ENCODE measurements at regions not wholly inside any gene's neighbourhood (a gene's known extent, or its start where the extent isn't known, plus 50 kb on each side); places are given as distances from the start of the nearest gene placed in this dataset.

GRCh38 chr2:195214072-195214471 is 443.0 kb upstream of the SLC39A10 start:
- Histone ChIP-seq H3K9me3 (ENCODE audit: insufficient read depth, low read depth, low read length) (no peaks in the 10 kb centered on the region), H3K36me3 (ENCODE audit: insufficient read depth, low read length) (no peaks in the 10 kb centered on the region), H3K27me3 (ENCODE audit: insufficient read depth, low read length) (no peaks in the 10 kb centered on the region), H3K4me1 (ENCODE audit: insufficient read depth, low read length) (peaks cover 10% of the 10 kb centered on the region; the same call in 1 of the 2 replicates), H3K9ac (ENCODE audit: low read depth, low read length) (no peak overlapping the region), H3K4me3 (ENCODE audit: low read length) (no peak overlapping the region), H3K27ac (ENCODE audit: low read depth, low read length) (no peak overlapping the region)
- 93% methylated on average over 5 of the region's 5 CpGs for WGBS

DNA sequence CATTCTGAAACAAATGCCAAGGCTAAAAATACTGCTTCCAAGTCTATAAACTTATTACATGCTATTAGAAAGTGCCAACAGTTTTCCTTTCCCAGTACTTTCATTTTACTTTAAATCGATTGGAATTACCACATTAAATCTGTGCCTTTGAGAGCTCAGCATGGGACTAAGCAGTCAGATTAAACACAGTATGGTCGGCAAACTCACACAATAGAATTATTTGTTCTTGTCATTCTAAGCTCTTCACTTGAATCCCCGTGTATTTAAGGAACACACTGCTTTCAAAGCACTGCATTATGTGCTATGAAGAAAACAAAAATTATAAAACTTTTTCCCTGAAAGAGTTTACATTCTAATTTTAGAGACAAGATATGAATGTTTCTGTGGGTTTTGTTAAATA is 444.4 kb upstream of the SLC39A10 start:
- Histone ChIP-seq H3K9me3 (ENCODE audit: insufficient read depth, low read depth, low read length) (no peaks in the 10 kb centered on the region), H3K27me3 (ENCODE audit: insufficient read depth, low read length) (no peaks in the 10 kb centered on the region), H3K36me3 (ENCODE audit: insufficient read depth, low read length) (no peaks in the 10 kb centered on the region), H3K4me1 (ENCODE audit: insufficient read depth, low read length) (peaks cover 10% of the 10 kb centered on the region; the same call in 1 of the 2 replicates), H3K27ac (ENCODE audit: low read depth, low read length) (no peak overlapping the region), H3K9ac (ENCODE audit: low read depth, low read length) (no peak overlapping the region), H3K4me3 (ENCODE audit: low read length) (no peak overlapping the region)
- WGBS, result 57% methylated on average over 2 of the region's 3 CpGs

GRCh38 chr2:195202163-195202845 is 454.7 kb upstream of the SLC39A10 start:
- Histone ChIP-seq H3K4me1 (ENCODE audit: insufficient read depth, low read length) (no peaks in the 10 kb centered on the region), H3K9ac (ENCODE audit: low read depth, low read length) (no peak overlapping the region), H3K27me3 (ENCODE audit: insufficient read depth, low read length) (no peaks in the 10 kb centered on the region), H3K4me3 (ENCODE audit: low read length) (no peak overlapping the region), H3K36me3 (ENCODE audit: insufficient read depth, low read length) (no peaks in the 10 kb centered on the region), H3K9me3 (ENCODE audit: insufficient read depth, low read depth, low read length) (no peaks in the 10 kb centered on the region), H3K27ac (ENCODE audit: low read depth, low read length) (no peak overlapping the region)
- 83% methylated on average over 2 of the region's 2 CpGs for WGBS

DNA sequence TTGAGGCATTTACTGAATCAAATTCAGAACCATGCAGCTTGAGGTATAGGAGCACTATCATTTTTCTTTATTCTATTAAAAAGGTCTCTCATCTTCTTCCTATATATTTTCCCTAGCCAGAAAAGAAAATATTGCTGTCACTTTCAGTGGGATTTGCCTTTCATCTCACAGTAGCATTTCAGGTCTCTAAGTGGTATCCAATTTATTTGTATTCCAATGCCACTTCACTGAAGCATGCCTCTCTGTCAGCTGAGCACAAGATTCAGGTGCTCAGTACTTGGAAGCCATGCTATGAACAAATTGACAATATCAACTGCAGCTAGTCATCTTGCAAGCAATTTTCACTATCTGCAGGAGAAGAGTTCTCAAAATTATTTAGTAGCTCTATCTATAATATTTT is 457.2 kb upstream of the SLC39A10 start:
- Histone ChIP-seq H3K4me3 (ENCODE audit: low read length) (no peak overlapping the region), H3K27ac (ENCODE audit: low read depth, low read length) (no peak overlapping the region), H3K4me1 (ENCODE audit: insufficient read depth, low read length) (no peaks in the 10 kb centered on the region), H3K9ac (ENCODE audit: low read depth, low read length) (no peak overlapping the region), H3K9me3 (ENCODE audit: insufficient read depth, low read depth, low read length) (no peaks in the 10 kb centered on the region), H3K36me3 (ENCODE audit: insufficient read depth, low read length) (no peaks in the 10 kb centered on the region), H3K27me3 (ENCODE audit: insufficient read depth, low read length) (no peaks in the 10 kb centered on the region)

- Histone ChIP-seq H3K9me3 (ENCODE audit: insufficient read depth, low read depth, low read length) (no peaks in the 10 kb centered on the region), H3K27me3 (ENCODE audit: insufficient read depth, low read length) (no peaks in the 10 kb centered on the region), H3K27ac (ENCODE audit: low read depth, low read length) (no peak overlapping the region), H3K4me1 (ENCODE audit: insufficient read depth, low read length) (no peaks in the 10 kb centered on the region), H3K9ac (ENCODE audit: low read depth, low read length) (no peak overlapping the region), H3K4me3 (ENCODE audit: low read length) (no peak overlapping the region), H3K36me3 (ENCODE audit: insufficient read depth, low read length) (no peaks in the 10 kb centered on the region)
- WGBS, result 92% methylated on average over 1 of the region's 1 CpG
Observed at GRCh38 chr2:195181059-195181705, 475.8 kb upstream of the SLC39A10 start.

DNA sequence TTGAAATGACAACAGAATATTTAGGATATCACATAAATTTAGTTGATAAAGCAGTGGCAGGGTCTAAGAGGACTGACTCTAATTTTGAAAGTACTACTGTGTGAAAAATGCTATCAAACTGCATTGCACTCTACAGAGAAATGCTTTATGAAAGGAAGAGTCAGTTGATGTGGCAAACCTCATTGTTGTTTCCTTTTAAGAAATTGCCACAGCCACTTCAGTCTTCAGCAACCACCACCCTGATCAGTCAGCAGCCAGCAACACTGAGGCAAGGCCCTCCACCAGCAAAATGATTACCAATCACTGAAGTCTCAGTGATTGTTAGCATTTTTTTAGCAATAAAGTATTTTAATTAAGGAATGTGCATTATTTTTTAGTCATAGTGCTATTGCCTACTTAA is 488.7 kb upstream of the SLC39A10 start:
- Histone ChIP-seq H3K4me3 (ENCODE audit: low read length) (no peak overlapping the region), H3K36me3 (ENCODE audit: insufficient read depth, low read length) (no peaks in the 10 kb centered on the region), H3K27me3 (ENCODE audit: insufficient read depth, low read length) (no peaks in the 10 kb centered on the region), H3K4me1 (ENCODE audit: insufficient read depth, low read length) (no peaks in the 10 kb centered on the region), H3K9me3 (ENCODE audit: insufficient read depth, low read depth, low read length) (no peaks in the 10 kb centered on the region; the same call in 1 of the 2 replicates), H3K27ac (ENCODE audit: low read depth, low read length) (no peak overlapping the region), H3K9ac (ENCODE audit: low read depth, low read length) (no peak overlapping the region)

- 95% methylated on average over 2 of the region's 2 CpGs for WGBS
Observed at GRCh38 chr2:195164930-195165329, 492.1 kb upstream of the SLC39A10 start.

DNA sequence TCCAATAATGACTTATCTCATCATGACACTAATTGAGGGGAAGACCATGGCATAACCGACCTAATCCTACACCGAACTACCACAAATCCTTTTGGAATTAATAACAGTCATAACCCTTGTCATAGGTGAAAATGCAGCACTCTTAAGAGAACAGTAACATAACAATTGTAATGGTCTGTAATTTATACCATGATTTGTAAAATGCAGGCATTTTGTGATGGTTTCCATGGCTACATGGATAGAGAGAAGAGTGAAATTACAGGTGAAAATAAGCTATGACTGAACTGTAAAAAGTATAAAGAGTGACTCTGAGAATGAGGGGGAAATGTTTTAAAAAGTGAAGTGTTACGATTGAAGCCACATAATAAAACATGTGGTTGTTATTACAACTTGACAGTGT is 494.1 kb upstream of the SLC39A10 start:
- H3K9me3 ChIP-seq (ENCODE audit: insufficient read depth, low read depth, low read length), result no peaks in the 10 kb centered on the region; the same call in 1 of the 2 replicates
- no peaks in the 10 kb centered on the region for H3K36me3 ChIP-seq (ENCODE audit: insufficient read depth, low read length)
- WGBS, result 62% methylated on average over 3 of the region's 3 CpGs
- no peak overlapping the region for H3K4me3 ChIP-seq (ENCODE audit: low read length)
- H3K9ac ChIP-seq (ENCODE audit: low read depth, low read length), result no peak overlapping the region
- no peaks in the 10 kb centered on the region for H3K27me3 ChIP-seq (ENCODE audit: insufficient read depth, low read length)
- H3K4me1 ChIP-seq (ENCODE audit: insufficient read depth, low read length), result no peaks in the 10 kb centered on the region
- no peak overlapping the region for H3K27ac ChIP-seq (ENCODE audit: low read depth, low read length)

More at GRCh38 chr2:195164930-195165329, 492.1 kb upstream of the SLC39A10 start:
- H3K27ac ChIP-seq (ENCODE audit: low read depth, low read length), result no peak overlapping the region
- H3K9ac ChIP-seq (ENCODE audit: low read depth, low read length), result no peak overlapping the region
- H3K9me3 ChIP-seq (ENCODE audit: insufficient read depth, low read depth, low read length), result no peaks in the 10 kb centered on the region; the same call in 1 of the 2 replicates
- no peak overlapping the region for H3K4me3 ChIP-seq (ENCODE audit: low read length)
- H3K27me3 ChIP-seq (ENCODE audit: insufficient read depth, low read length), result no peaks in the 10 kb centered on the region
- H3K36me3 ChIP-seq (ENCODE audit: insufficient read depth, low read length), result no peaks in the 10 kb centered on the region
- no peaks in the 10 kb centered on the region for H3K4me1 ChIP-seq (ENCODE audit: insufficient read depth, low read length)

- no peaks in the 10 kb centered on the region for H3K36me3 ChIP-seq (ENCODE audit: insufficient read depth, low read length)
- no peaks in the 10 kb centered on the region for H3K4me1 ChIP-seq (ENCODE audit: insufficient read depth, low read length)
- WGBS, result 95% methylated on average over 3 of the region's 3 CpGs
- no peak overlapping the region for H3K4me3 ChIP-seq (ENCODE audit: low read length)
- H3K27ac ChIP-seq (ENCODE audit: low read depth, low read length), result no peak overlapping the region
- H3K27me3 ChIP-seq (ENCODE audit: insufficient read depth, low read length), result no peaks in the 10 kb centered on the region
- H3K9me3 ChIP-seq (ENCODE audit: insufficient read depth, low read depth, low read length), result no peaks in the 10 kb centered on the region
- H3K9ac ChIP-seq (ENCODE audit: low read depth, low read length), result no peak overlapping the region
Observed at GRCh38 chr2:195162194-195162593, 494.8 kb upstream of the SLC39A10 start.

DNA sequence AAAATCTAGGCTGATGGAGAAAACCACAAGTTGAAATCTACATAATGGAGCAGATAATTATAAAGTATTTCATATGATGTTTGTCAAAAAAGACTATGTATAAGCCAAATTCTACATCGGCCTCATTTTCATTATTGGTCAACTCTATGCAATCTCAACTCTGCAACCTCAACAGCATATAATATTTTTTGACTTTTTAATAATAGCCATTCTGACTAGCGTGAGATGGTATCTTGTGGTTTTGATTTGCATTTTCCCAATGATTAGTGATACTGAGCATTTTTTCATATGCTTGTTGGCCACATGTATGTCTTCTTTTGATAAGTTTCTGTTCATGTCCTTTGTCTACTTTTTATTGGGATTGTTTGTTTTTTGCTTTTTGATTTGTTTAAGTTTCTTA is 496.1 kb upstream of the SLC39A10 start:
- WGBS, result 100% methylated on average over 2 of the region's 2 CpGs
- Histone ChIP-seq H3K27ac (ENCODE audit: low read depth, low read length) (no peak overlapping the region), H3K4me1 (ENCODE audit: insufficient read depth, low read length) (no peaks in the 10 kb centered on the region), H3K4me3 (ENCODE audit: low read length) (no peak overlapping the region), H3K27me3 (ENCODE audit: insufficient read depth, low read length) (no peaks in the 10 kb centered on the region), H3K36me3 (ENCODE audit: insufficient read depth, low read length) (no peaks in the 10 kb centered on the region), H3K9ac (ENCODE audit: low read depth, low read length) (no peak overlapping the region), H3K9me3 (ENCODE audit: insufficient read depth, low read depth, low read length) (no peaks in the 10 kb centered on the region)

GRCh38 chr2:195151711-195152110 is 505.3 kb upstream of the SLC39A10 start:
- WGBS, result 67% methylated on average over 2 of the region's 2 CpGs
- no peak overlapping the region for H3K9ac ChIP-seq (ENCODE audit: low read depth, low read length)
- H3K4me1 ChIP-seq (ENCODE audit: insufficient read depth, low read length), result no peaks in the 10 kb centered on the region
- no peaks in the 10 kb centered on the region for H3K9me3 ChIP-seq (ENCODE audit: insufficient read depth, low read depth, low read length)
- no peaks in the 10 kb centered on the region for H3K27me3 ChIP-seq (ENCODE audit: insufficient read depth, low read length)
- no peaks in the 10 kb centered on the region for H3K36me3 ChIP-seq (ENCODE audit: insufficient read depth, low read length)
- H3K4me3 ChIP-seq (ENCODE audit: low read length), result no peak overlapping the region
- H3K27ac ChIP-seq (ENCODE audit: low read depth, low read length), result no peak overlapping the region
